H1 (cell line): ENCODE measurements at regions not wholly inside any gene's neighbourhood (a gene's known extent, or its start where the extent isn't known, plus 50 kb on each side); places are given as distances from the start of the nearest gene placed in this dataset.

Source experiments
- CTCF ChIA-PET: fragments of 300-600 bp; sonication (Branson Sonifier 250); formaldehyde crosslinking; loops from one replicate; lab custom pipeline; 2021; ENCODE audit not compliant: partially characterized antibody; lab: Charles Lee
- POLR2A ChIA-PET: fragments of 300-600 bp; sonication (Branson Sonifier 250); formaldehyde crosslinking; loops from one replicate; lab custom pipeline; 2021; ENCODE audit warnings: inconsistent platforms; ENCODE audit not compliant: partially characterized antibody; lab: Charles Lee
- DNase-seq, 2 experiments: peaks; one replicate each; pipeline versions ENCODE4 v3.0.0 to v3.0.0-alpha.2; 2010 to 2022; ENCODE audit warnings: low spot score in 2 of 2, low read depth in 1 of 2, mixed read lengths in 1 of 2
- FAIRE-seq: peaks from 2 replicates; lab custom pipeline; 2011; peaks lifted over from hg19 to GRCh38; lab: Jason Lieb, UNC
- H2AFZ ChIP-seq: 2 replicates; pipeline ENCODE4 v1.8.1; 2012; ENCODE audit warnings: low read length, inconsistent platforms
- H2AK5ac ChIP-seq: 2 replicates; pipeline ENCODE4 v1.6.1; 2013; ENCODE audit warnings: low read depth, low read length
- H2BK120ac ChIP-seq: replicated peaks from 2 replicates; pipeline ENCODE3; 2013; ENCODE audit warnings: low read depth, low read length, inconsistent platforms
- H2BK12ac ChIP-seq: 2 replicates; pipeline ENCODE4 v1.6.1; 2013; ENCODE audit warnings: low read depth, low read length
- H2BK15ac ChIP-seq: 2 replicates; pipeline ENCODE4 v1.6.1; 2013; ENCODE audit warnings: low read length
- H2BK20ac ChIP-seq: 2 replicates; pipeline ENCODE4 v1.6.1; 2013; ENCODE audit warnings: low read length
- H2BK5ac ChIP-seq: 2 replicates; pipeline ENCODE4 v1.6.1; 2013; ENCODE audit warnings: low read depth, low read length
- H3K14ac ChIP-seq: 2 replicates; pipeline ENCODE4 v1.6.1; 2013; ENCODE audit warnings: inconsistent platforms; ENCODE audit not compliant: insufficient read length
- H3K18ac ChIP-seq: 2 replicates; pipeline ENCODE4 v1.6.1; 2013; ENCODE audit warnings: low read length; ENCODE audit errors: extremely low read depth
- H3K23ac ChIP-seq: 2 replicates; pipeline ENCODE4 v1.6.1; 2013; ENCODE audit warnings: inconsistent platforms; ENCODE audit not compliant: insufficient read length
- H3K23me2 ChIP-seq: 2 replicates; pipeline ENCODE4 v1.6.1; 2013; ENCODE audit warnings: low read depth, low read length
- H3K27ac ChIP-seq: 2 replicates; pipeline ENCODE4 v1.6.1; 2011; ENCODE audit warnings: low read depth, low read length, inconsistent platforms
- H3K27me3 ChIP-seq, 4 experiments: replicated peaks in 1 of 4; 1 replicate in 1 of 4; 2 replicates in 3 of 4; pipeline versions ENCODE4 v1.6.1 to v1.8.1; 2011 to 2013; ENCODE audit warnings: low read length in 3 of 4, mild to moderate bottlenecking in 3 of 4, inconsistent platforms in 2 of 4, mixed read lengths in 2 of 4, moderate library complexity in 1 of 4; ENCODE audit not compliant: control insufficient read depth in 3 of 4, insufficient read depth in 3 of 4; ENCODE audit errors: extremely low read depth in 1 of 4
- H3K36me3 ChIP-seq, 4 experiments: 2 replicates each; pipeline versions ENCODE4 v1.6.1 to v1.8.1; 2011 to 2013; ENCODE audit warnings: mild to moderate bottlenecking in 4 of 4, low read length in 3 of 4, moderate library complexity in 2 of 4, control low read depth in 1 of 4, inconsistent platforms in 1 of 4; ENCODE audit not compliant: insufficient read depth in 4 of 4, control insufficient read depth in 2 of 4
- H3K4ac ChIP-seq: replicated peaks from 2 replicates; pipeline ENCODE3; 2013; ENCODE audit warnings: low read length, low read depth, mixed read lengths, inconsistent platforms; ENCODE audit not compliant: insufficient read length
- H3K4me1 ChIP-seq, 4 experiments: replicated peaks in 1 of 4; 1 replicate in 1 of 4; 2 replicates in 3 of 4; pipeline versions ENCODE4 v1.6.1 to v1.8.1; 2011 to 2013; ENCODE audit warnings: low read length in 3 of 4, inconsistent platforms in 2 of 4, mixed read lengths in 1 of 4; ENCODE audit not compliant: insufficient read depth in 4 of 4, control insufficient read depth in 3 of 4
- H3K4me2 ChIP-seq, 2 experiments: 2 replicates each; pipeline versions ENCODE4 v1.6.1 to v1.8.1; 2011 to 2013; ENCODE audit warnings: low read depth in 2 of 2, low read length in 2 of 2, control low read depth in 1 of 2, inconsistent platforms in 1 of 2, mild to moderate bottlenecking in 1 of 2; ENCODE audit not compliant: insufficient read depth in 1 of 2
- H3K4me3 ChIP-seq, 4 experiments: fragments of 200-600, 300-600 bp in 1 of 4; sonication (generic), shearing (Covaris generic), sonication (Bioruptor Twin) in 1 of 4; 2 replicates each; pipeline versions ENCODE4 v1.5.1 to v1.8.1; 2011 to 2016; ENCODE audit warnings: low read length in 4 of 4, low read depth in 3 of 4, control low read depth in 2 of 4, inconsistent platforms in 2 of 4, mild to moderate bottlenecking in 2 of 4, mixed read lengths in 1 of 4, moderate library complexity in 1 of 4; ENCODE audit not compliant: insufficient read depth in 2 of 4; ENCODE audit errors: extremely low read depth in 1 of 4
- H3K56ac ChIP-seq: replicated peaks from 2 replicates; pipeline ENCODE3; 2013; ENCODE audit warnings: low read depth, mild to moderate bottlenecking, mixed read lengths, low read length, inconsistent platforms; ENCODE audit not compliant: insufficient read length
- H3K79me1 ChIP-seq: 2 replicates; pipeline ENCODE4 v1.6.1; 2013; ENCODE audit warnings: low read depth, low read length, control low read depth
- H3K79me2 ChIP-seq, 2 experiments: 2 replicates each; pipeline versions ENCODE4 v1.6.1 to v1.8.1; 2012 to 2013; ENCODE audit warnings: low read length in 2 of 2, mild to moderate bottlenecking in 2 of 2, inconsistent platforms in 1 of 2; ENCODE audit not compliant: insufficient read depth in 2 of 2, control insufficient read depth in 1 of 2
- H3K9ac ChIP-seq, 4 experiments: replicated peaks in 1 of 4; 1 replicate in 1 of 4; 2 replicates in 3 of 4; pipeline versions ENCODE4 v1.6.1 to v1.8.1; 2011 to 2013; ENCODE audit warnings: low read depth in 3 of 4, low read length in 3 of 4, control low read depth in 2 of 4, mild to moderate bottlenecking in 2 of 4, moderate library complexity in 2 of 4, inconsistent platforms in 1 of 4; ENCODE audit errors: extremely low read depth in 1 of 4
- H3K9me3 ChIP-seq, 2 experiments: 2 replicates each; pipeline versions ENCODE4 v1.6.1 to v1.8.1; 2012 to 2013; ENCODE audit warnings: mild to moderate bottlenecking in 2 of 2, moderate library complexity in 2 of 2, control low read depth in 1 of 2, inconsistent platforms in 1 of 2, low read depth in 1 of 2, low read length in 1 of 2, mixed read lengths in 1 of 2; ENCODE audit not compliant: insufficient read depth in 2 of 2
- H4K20me1 ChIP-seq, 2 experiments: replicated peaks in 1 of 2; 2 replicates each; pipeline versions ENCODE3 to v1.8.1; 2011 to 2013; ENCODE audit warnings: inconsistent platforms in 2 of 2, low read length in 2 of 2, mild to moderate bottlenecking in 1 of 2; ENCODE audit not compliant: insufficient read depth in 2 of 2, control insufficient read depth in 1 of 2
- H4K5ac ChIP-seq: 2 replicates; pipeline ENCODE4 v1.6.1; 2013; ENCODE audit warnings: low read length, low read depth, mixed read lengths, inconsistent platforms; ENCODE audit not compliant: insufficient read length
- H4K8ac ChIP-seq: 2 replicates; pipeline ENCODE4 v1.8.0; 2013; ENCODE audit warnings: mild to moderate bottlenecking, moderate library complexity, low read length, inconsistent platforms; ENCODE audit not compliant: insufficient read depth; ENCODE audit errors: extremely low read depth
- H4K91ac ChIP-seq: replicated peaks from 2 replicates; pipeline ENCODE3; 2013; ENCODE audit warnings: low read length, mixed read lengths, inconsistent platforms; ENCODE audit not compliant: insufficient read length
- GABPA ChIP-seq: IDR thresholded peaks from 2 replicates; pipeline ENCODE4 v1.6.1; 2011; ENCODE audit warnings: mild to moderate bottlenecking, low read length, moderate library complexity, borderline replicate concordance; ENCODE audit not compliant: insufficient read depth
- RAD21 ChIP-seq, 2 experiments: IDR thresholded peaks in 1 of 2; conservative IDR thresholded peaks in 1 of 2; 2 replicates each; pipeline ENCODE4 v1.6.1; 2011; ENCODE audit warnings: low read depth in 2 of 2, low read length in 2 of 2, improper control_type of control experiment in 1 of 2, inconsistent platforms in 1 of 2, mild to moderate bottlenecking in 1 of 2, moderate library complexity in 1 of 2
- WGBS, 2 experiments: shearing (Covaris generic) in 1 of 2; methylation state at CpG; one replicate each; pipeline versions ENCODE4 v1.1.6 to v1.1.7; 2013 to 2015; ENCODE audit warnings: low lambda C conversion rate in 2 of 2, mixed read lengths in 2 of 2, inconsistent platforms in 1 of 2, low coverage in 1 of 2, missing lambda C conversion rate in 1 of 2; ENCODE audit not compliant: insufficient replicate concordance in 2 of 2, insufficient coverage in 1 of 2, insufficient read length in 1 of 2; ENCODE audit errors: extremely low coverage in 1 of 2, missing lambda C conversion rate in 1 of 2; 5-methylcytosine and 5-hydroxymethylcytosine counted together
- TF ChIP-seq, protein P1 (sequence below), 3 experiments: IDR thresholded peaks; 1 replicate in 2 of 3; 2 replicates in 1 of 3; pipeline versions ENCODE4 v1.5.1 to v1.6.1; 2011; ENCODE audit warnings: low read length in 3 of 3, mild to moderate bottlenecking in 3 of 3, inconsistent platforms in 2 of 3, low read depth in 1 of 3, moderate library complexity in 1 of 3; ENCODE audit not compliant: insufficient read depth in 1 of 3; ENCODE audit errors: control extremely low read depth in 1 of 3

DNA sequence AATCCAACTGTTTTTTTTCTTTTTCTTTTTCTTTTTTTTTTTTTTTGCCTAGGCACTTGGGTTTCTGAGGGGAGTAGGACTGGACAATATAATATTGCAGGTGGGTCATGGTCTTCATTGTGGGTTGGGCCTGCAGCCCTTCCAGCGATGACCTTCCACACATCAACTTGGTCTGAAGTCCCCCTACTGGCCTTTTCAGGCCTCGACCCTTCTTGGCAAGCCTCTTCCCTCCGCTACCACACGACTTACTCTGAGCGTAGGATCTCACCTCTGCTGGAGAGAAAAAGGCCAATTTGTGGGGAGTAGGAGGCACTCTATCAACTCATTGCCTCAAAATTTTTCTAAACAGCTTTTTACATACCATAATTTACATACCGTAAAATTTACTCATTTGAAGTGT, 51.1 kb upstream of the GRIK3 start:
- H3K56ac ChIP-seq = no peak overlapping the region
- no peaks in the 10 kb centered on the region for H3K79me1 ChIP-seq
- H3K36me3 ChIP-seq = no peaks in the 10 kb centered on the region
- no peak overlapping the region for H3K4me2 ChIP-seq
- H3K14ac ChIP-seq = no peak overlapping the region
- CTCF ChIA-PET = interaction anchor here (0.7 to 1.4 kb wide), 3 partner anchors 10 to 246 kb away, joined by 3 to 6 read pairs (median 4); no protein-coding TSS in a partner anchor
- H3K27me3 ChIP-seq = no peaks in the 10 kb centered on the region; a peak in 1 of 7 replicates
- peak; percentile 81 for FAIRE-seq
- peak in 1 of 2 experiments; percentile 9 for DNase-seq
- no peak overlapping the region for H3K23ac ChIP-seq
- no peaks in the 10 kb centered on the region for H3K4me1 ChIP-seq
- no peak overlapping the region for H2BK15ac ChIP-seq
- no peak overlapping the region for H3K27ac ChIP-seq
- H3K9ac ChIP-seq = no peak overlapping the region
- H4K8ac ChIP-seq = no peak overlapping the region
- H2AK5ac ChIP-seq = no peak overlapping the region
- no peak overlapping the region for H2AFZ ChIP-seq
- H4K91ac ChIP-seq = no peak overlapping the region
- H3K18ac ChIP-seq = no peak overlapping the region
- H2BK120ac ChIP-seq = no peak overlapping the region
- no peak overlapping the region for H2BK12ac ChIP-seq
- no peak overlapping the region for H4K5ac ChIP-seq
- no peaks in the 10 kb centered on the region for H3K23me2 ChIP-seq
- no peak for TF ChIP-seq GABPA
- peak; percentile 59 to 73 for TF ChIP-seq RAD21 (IDR thresholded peaks at IDR 0.05 in 1 of 2, conservative IDR thresholded peaks at IDR 0.05 in 1 of 2; ENCODE audit: low read depth in 2 of 2, low read length in 2 of 2)
- TF ChIP-seq, protein P1, sequence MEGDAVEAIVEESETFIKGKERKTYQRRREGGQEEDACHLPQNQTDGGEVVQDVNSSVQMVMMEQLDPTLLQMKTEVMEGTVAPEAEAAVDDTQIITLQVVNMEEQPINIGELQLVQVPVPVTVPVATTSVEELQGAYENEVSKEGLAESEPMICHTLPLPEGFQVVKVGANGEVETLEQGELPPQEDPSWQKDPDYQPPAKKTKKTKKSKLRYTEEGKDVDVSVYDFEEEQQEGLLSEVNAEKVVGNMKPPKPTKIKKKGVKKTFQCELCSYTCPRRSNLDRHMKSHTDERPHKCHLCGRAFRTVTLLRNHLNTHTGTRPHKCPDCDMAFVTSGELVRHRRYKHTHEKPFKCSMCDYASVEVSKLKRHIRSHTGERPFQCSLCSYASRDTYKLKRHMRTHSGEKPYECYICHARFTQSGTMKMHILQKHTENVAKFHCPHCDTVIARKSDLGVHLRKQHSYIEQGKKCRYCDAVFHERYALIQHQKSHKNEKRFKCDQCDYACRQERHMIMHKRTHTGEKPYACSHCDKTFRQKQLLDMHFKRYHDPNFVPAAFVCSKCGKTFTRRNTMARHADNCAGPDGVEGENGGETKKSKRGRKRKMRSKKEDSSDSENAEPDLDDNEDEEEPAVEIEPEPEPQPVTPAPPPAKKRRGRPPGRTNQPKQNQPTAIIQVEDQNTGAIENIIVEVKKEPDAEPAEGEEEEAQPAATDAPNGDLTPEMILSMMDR (IDR thresholded peaks at IDR 0.05; ENCODE audit: control extremely low read depth in 1 of 3, insufficient read depth in 1 of 3, low read depth in 1 of 3, low read length in 3 of 3) = peak; percentile 71 to 76 (median 72)
- WGBS, 2 experiments = 61% methylated on average over 6 of the region's 6 CpGs; no CpG with 5 or more reads in 1 of the 2 experiments
- H2BK5ac ChIP-seq = no peak overlapping the region
- H2BK20ac ChIP-seq = no peak overlapping the region
- H3K9me3 ChIP-seq = peaks cover 0 to 1% of the 10 kb centered on the region in 2 experiments; a peak in 1 of 4 replicates
- H3K4me3 ChIP-seq = no peak overlapping the region
- H4K20me1 ChIP-seq = peaks cover 0 to 2% of the 10 kb centered on the region in 2 experiments
- no peaks in the 10 kb centered on the region for H3K79me2 ChIP-seq
- H3K4ac ChIP-seq = no peak overlapping the region
- POLR2A ChIA-PET = no interaction called here
